Thyroid gland (tissue), 4 donors: ENCODE measurements at regions not wholly inside any gene's neighbourhood (a gene's known extent, or its start where the extent isn't known, plus 50 kb on each side); places are given as distances from the start of the nearest gene placed in this dataset.

ENCODE experiments used
- POLR2A ChIP-seq, 2 donors: fragments of 450-650 bp; IDR thresholded peaks; one replicate each; pipeline ENCODE4 v1.6.1; 2017; ENCODE audit warnings: antibody characterized with exemption in 2 of 2, mild to moderate bottlenecking in 2 of 2, moderate library complexity in 1 of 2
- TF ChIP-seq, protein P1 (sequence below), 6 experiments: fragments of 200-600 bp in 3 of 6; fragments of 450-650 bp in 3 of 6; sonication (generic) in 3 of 6; IDR thresholded peaks; one replicate each; pipeline ENCODE4 v1.5.1; 2016 to 2019; ENCODE audit warnings: antibody characterized with exemption in 6 of 6, mild to moderate bottlenecking in 2 of 6, inconsistent platforms in 1 of 6, moderate library complexity in 1 of 6

DNA sequence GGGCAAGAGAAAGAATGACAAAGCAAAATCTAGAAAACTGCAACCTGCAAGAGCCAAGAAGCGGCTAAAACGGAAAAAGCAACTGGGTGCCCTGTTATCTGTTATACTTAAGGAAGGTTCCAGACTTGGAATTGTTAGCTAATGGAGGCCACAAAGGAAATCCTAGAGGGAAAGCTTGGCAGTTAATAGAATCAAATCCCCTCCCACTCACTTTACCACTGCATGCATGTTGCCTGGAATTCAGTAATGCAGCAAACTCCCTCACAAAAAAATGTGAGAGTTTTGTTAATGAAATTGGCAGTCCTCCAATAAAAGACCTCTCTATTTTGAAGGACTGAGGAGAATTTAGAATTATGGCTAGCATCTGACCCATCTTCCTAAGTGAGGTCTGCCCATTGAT lies 164.2 kb upstream of the SOX5 start:
- TF ChIP-seq, protein P1, sequence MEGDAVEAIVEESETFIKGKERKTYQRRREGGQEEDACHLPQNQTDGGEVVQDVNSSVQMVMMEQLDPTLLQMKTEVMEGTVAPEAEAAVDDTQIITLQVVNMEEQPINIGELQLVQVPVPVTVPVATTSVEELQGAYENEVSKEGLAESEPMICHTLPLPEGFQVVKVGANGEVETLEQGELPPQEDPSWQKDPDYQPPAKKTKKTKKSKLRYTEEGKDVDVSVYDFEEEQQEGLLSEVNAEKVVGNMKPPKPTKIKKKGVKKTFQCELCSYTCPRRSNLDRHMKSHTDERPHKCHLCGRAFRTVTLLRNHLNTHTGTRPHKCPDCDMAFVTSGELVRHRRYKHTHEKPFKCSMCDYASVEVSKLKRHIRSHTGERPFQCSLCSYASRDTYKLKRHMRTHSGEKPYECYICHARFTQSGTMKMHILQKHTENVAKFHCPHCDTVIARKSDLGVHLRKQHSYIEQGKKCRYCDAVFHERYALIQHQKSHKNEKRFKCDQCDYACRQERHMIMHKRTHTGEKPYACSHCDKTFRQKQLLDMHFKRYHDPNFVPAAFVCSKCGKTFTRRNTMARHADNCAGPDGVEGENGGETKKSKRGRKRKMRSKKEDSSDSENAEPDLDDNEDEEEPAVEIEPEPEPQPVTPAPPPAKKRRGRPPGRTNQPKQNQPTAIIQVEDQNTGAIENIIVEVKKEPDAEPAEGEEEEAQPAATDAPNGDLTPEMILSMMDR (IDR thresholded peaks at IDR 0.05): no peak
- TF ChIP-seq POLR2A (IDR thresholded peaks at IDR 0.05): no peak
